ENCODE measurements at regions not wholly inside any gene's neighbourhood (a gene's known extent, or its start where the extent isn't known, plus 50 kb on each side); places are given as distances from the start of the nearest gene placed in this dataset.
"Not testable (repeated sequence)": the region's sequence is repeated elsewhere in the genome, so short reads cannot be mapped to it uniquely, and the experiment has no call there.

GRCh38 chr3:8353364-8353763 is 148.3 kb upstream of the LMCD1 start:
- no peak for DNase-seq (ENCODE audit: low read depth in 3 of 3)

- DNase-seq (ENCODE audit: low read depth in 3 of 3): no peak
These were observed 146.3 kb upstream of the LMCD1 start for GRCh38 chr3:8355346-8355745.

GRCh38 chr3:8356066-8356465 is 145.6 kb upstream of the LMCD1 start:
- DNase-seq (ENCODE audit: low read depth in 3 of 3): not testable (repeated sequence)

- DNase-seq (ENCODE audit: low read depth in 3 of 3): no peak
These were observed 143.8 kb upstream of the LMCD1 start for GRCh38 chr3:8357859-8358258.

- DNase-seq (ENCODE audit: low read depth in 3 of 3): no peak
These were observed 142.5 kb upstream of the LMCD1 start for GRCh38 chr3:8359133-8359532.

GRCh38 chr3:8363200-8363599 is 138.4 kb upstream of the LMCD1 start:
- no peak for DNase-seq (ENCODE audit: low read depth in 3 of 3)

GRCh38 chr3:8365541-8365940 is 136.1 kb upstream of the LMCD1 start:
- DNase-seq (ENCODE audit: low read depth in 3 of 3): no peak

GRCh38 chr3:8366219-8366810 is 135.3 kb upstream of the LMCD1 start:
- DNase-seq (ENCODE audit: low read depth in 3 of 3): no peak

GRCh38 chr3:8368598-8368997 is 133.0 kb upstream of the LMCD1 start:
- DNase-seq (ENCODE audit: low read depth in 3 of 3): no peak

- DNase-seq (ENCODE audit: low read depth in 3 of 3): no peak
These were observed 132.0 kb upstream of the LMCD1 start for GRCh38 chr3:8369638-8370037.

GRCh38 chr3:8371085-8371551 is 130.5 kb upstream of the LMCD1 start:
- no peak for DNase-seq (ENCODE audit: low read depth in 3 of 3)

- no peak for DNase-seq (ENCODE audit: low read depth in 3 of 3)
These were observed 129.6 kb upstream of the LMCD1 start for GRCh38 chr3:8371960-8372463.

GRCh38 chr3:8380904-8381704 is 120.5 kb upstream of the LMCD1 start:
- DNase-seq (ENCODE audit: low read depth in 3 of 3): no peak

- no peak for DNase-seq (ENCODE audit: low read depth in 3 of 3)
These were observed 115.6 kb upstream of the LMCD1 start for GRCh38 chr3:8385848-8386620.

GRCh38 chr3:8387571-8387970 is 114.1 kb upstream of the LMCD1 start:
- DNase-seq (ENCODE audit: low read depth in 3 of 3): no peak

GRCh38 chr3:8399686-8400085 is 101.9 kb upstream of the LMCD1 start:
- DNase-seq (ENCODE audit: low read depth in 3 of 3): no peak

GRCh38 chr3:8400911-8401310 is 100.7 kb upstream of the LMCD1 start:
- no peak for DNase-seq (ENCODE audit: low read depth in 3 of 3)

- DNase-seq (ENCODE audit: low read depth in 3 of 3): no peak
These were observed 97.6 kb upstream of the LMCD1 start for GRCh38 chr3:8403996-8404395.

GRCh38 chr3:8405144-8405543 is 96.5 kb upstream of the LMCD1 start:
- no peak for DNase-seq (ENCODE audit: low read depth in 3 of 3)

GRCh38 chr3:8406479-8406878 is 95.1 kb upstream of the LMCD1 start:
- DNase-seq (ENCODE audit: low read depth in 3 of 3): no peak

GRCh38 chr3:8413337-8413926 is 88.2 kb upstream of the LMCD1 start:
- no peak for DNase-seq (ENCODE audit: low read depth in 3 of 3)

- DNase-seq (ENCODE audit: low read depth in 3 of 3): no peak
These were observed 84.7 kb upstream of the LMCD1 start for GRCh38 chr3:8416965-8417364.
